Gastroesophageal sphincter (tissue), 3 donors: ENCODE measurements at regions not wholly inside any gene's neighbourhood (a gene's known extent, or its start where the extent isn't known, plus 50 kb on each side); places are given as distances from the start of the nearest gene placed in this dataset.

Source experiments
- POLR2A ChIP-seq, 2 donors: fragments of 450-650 bp; IDR thresholded peaks; one replicate each; pipeline ENCODE4 v1.6.1; 2017; ENCODE audit warnings: antibody characterized with exemption in 2 of 2, mild to moderate bottlenecking in 2 of 2, moderate library complexity in 1 of 2
- POLR2AphosphoS5 ChIP-seq: sonication (generic); formaldehyde crosslinking; IDR thresholded peaks from one replicate; pipeline ENCODE4 v1.6.1; 2017; ENCODE audit warnings: antibody characterized with exemption
- TF ChIP-seq, protein P1 (sequence below), 4 experiments: fragments of 200-600 bp in 2 of 4; fragments of 450-650 bp in 2 of 4; sonication (generic) in 1 of 4; IDR thresholded peaks; one replicate each; pipeline ENCODE4 v1.5.1; 2017 to 2019; ENCODE audit warnings: antibody characterized with exemption in 4 of 4, mild to moderate bottlenecking in 2 of 4, moderate library complexity in 2 of 4

DNA sequence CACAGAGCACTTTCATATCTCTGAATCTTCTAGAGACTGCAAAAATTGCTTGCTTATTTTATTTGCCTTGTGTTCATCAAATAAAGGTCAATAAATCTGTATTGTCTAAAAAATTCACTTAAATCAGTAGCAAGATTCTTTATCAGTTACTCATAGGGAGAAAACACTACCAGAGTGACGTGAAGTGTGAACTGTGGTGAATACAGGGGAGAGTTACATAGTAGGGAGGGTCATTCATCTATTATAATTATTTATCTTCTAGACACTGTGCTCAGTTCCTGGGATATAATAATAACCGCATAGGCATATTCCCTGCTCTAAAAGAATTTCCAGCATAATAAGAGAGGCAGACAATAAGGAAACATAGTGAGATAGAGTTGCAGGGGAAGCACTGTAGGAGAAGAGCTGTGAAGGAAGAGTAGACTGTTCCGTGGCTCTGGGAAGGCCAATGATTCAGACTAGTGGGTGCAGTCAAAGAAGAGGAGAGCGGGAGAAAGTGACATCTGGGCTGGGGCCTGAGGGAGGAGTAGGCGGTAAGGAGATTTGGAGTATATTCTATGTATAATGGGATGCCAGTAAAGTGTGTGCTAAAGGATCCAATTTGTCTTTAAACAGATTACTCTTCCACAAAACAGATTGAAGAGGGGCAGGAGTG lies 84.0 kb upstream of the TDRD3 start:
- no peak for TF ChIP-seq POLR2A (IDR thresholded peaks at IDR 0.05)
- TF ChIP-seq, protein P1, sequence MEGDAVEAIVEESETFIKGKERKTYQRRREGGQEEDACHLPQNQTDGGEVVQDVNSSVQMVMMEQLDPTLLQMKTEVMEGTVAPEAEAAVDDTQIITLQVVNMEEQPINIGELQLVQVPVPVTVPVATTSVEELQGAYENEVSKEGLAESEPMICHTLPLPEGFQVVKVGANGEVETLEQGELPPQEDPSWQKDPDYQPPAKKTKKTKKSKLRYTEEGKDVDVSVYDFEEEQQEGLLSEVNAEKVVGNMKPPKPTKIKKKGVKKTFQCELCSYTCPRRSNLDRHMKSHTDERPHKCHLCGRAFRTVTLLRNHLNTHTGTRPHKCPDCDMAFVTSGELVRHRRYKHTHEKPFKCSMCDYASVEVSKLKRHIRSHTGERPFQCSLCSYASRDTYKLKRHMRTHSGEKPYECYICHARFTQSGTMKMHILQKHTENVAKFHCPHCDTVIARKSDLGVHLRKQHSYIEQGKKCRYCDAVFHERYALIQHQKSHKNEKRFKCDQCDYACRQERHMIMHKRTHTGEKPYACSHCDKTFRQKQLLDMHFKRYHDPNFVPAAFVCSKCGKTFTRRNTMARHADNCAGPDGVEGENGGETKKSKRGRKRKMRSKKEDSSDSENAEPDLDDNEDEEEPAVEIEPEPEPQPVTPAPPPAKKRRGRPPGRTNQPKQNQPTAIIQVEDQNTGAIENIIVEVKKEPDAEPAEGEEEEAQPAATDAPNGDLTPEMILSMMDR (IDR thresholded peaks at IDR 0.05) = no peak
- no peak for TF ChIP-seq POLR2AphosphoS5
